Motor neuron (in vitro differentiated cells): ENCODE measurements at regions not wholly inside any gene's neighbourhood (a gene's known extent, or its start where the extent isn't known, plus 50 kb on each side); places are given as distances from the start of the nearest gene placed in this dataset.

Source experiments
- ATAC-seq, 8 experiments: fragments of 200-7000 bp; cut with Tn5 transposase; replicated peaks in 6 of 8; 2 replicates each; pipeline ENCODE4 v1.8.0; 2021; ENCODE audit warnings: mild to moderate bottlenecking in 8 of 8, moderate library complexity in 8 of 8
- H3K27ac ChIP-seq, 2 donors: fragments of 250-450 bp; sonication (Bioruptor Pico); 2 replicates each; pipeline ENCODE4 v1.9.0; 2021; ENCODE audit warnings: antibody characterized with exemption in 2 of 2, mild to moderate bottlenecking in 2 of 2, moderate library complexity in 1 of 2
- H3K4me1 ChIP-seq, 2 donors: fragments of 250-450 bp; sonication (Bioruptor Pico); replicated peaks in 1 of 2; 2 replicates each; pipeline ENCODE4 v1.6.1; 2021; ENCODE audit warnings: antibody characterized with exemption in 2 of 2, mild to moderate bottlenecking in 2 of 2, moderate library complexity in 1 of 2
- H3K4me3 ChIP-seq, 5 donors: fragments of 250-450 bp; sonication (Bioruptor Pico); 2 replicates each; pipeline ENCODE4 v1.9.0; 2021; ENCODE audit warnings: antibody characterized with exemption in 5 of 5, mild to moderate bottlenecking in 5 of 5, moderate library complexity in 4 of 5
- whole genome bisulfite sequencing, 10 experiments: fragments of 450-650 bp; shearing (Covaris generic); methylation state at CpG; one replicate each; pipeline ENCODE4 v1.0.0; 2022; 5-methylcytosine and 5-hydroxymethylcytosine counted together
- in situ Hi-C, 9 experiments: fragments of 400-800 bp; cut with MboI; loops; one replicate each; pipeline ENCODE4 v1.15.0; 2021; ENCODE audit warnings: low sequenced_read_pairs in 9 of 9, low pct_unique_long_range_greater_than_20kb in 2 of 9; ENCODE audit not compliant: unreplicated experiment in 9 of 9

- H3K27ac ChIP-seq: no peak overlapping the region
- in situ Hi-C loops: no loop called here
- ATAC-seq: no peak
- WGBS, 10 experiments: 12 to 88% (median 50%) methylated on average over 1 to 5 of the region's 5 CpGs; no CpG with 5 or more reads in 2 of the 10 experiments
- H3K4me1 ChIP-seq: peaks cover 0 to 4% of the 10 kb centered on the region in 2 donors
- no peak overlapping the region for H3K4me3 ChIP-seq
Measured at GRCh38 chr10:128833671-128834070, 633.4 kb upstream of the MGMT start.

GRCh38 chr10:128835361-128835760 is 631.7 kb upstream of the MGMT start:
- H3K4me3 ChIP-seq: no peak overlapping the region
- H3K4me1 ChIP-seq: peaks cover 0 to 4% of the 10 kb centered on the region in 2 donors
- H3K27ac ChIP-seq: no peak overlapping the region
- in situ Hi-C loops: no loop called here
- no peak for ATAC-seq
- WGBS, 10 experiments: 0 to 100% (median 80%) methylated on average over 1 to 4 of the region's 5 CpGs; no CpG with 5 or more reads in 4 of the 10 experiments

- H3K4me3 ChIP-seq: no peak overlapping the region
- no peak overlapping the region for H3K27ac ChIP-seq
- in situ Hi-C loops: no loop called here
- ATAC-seq: no peak
- H3K4me1 ChIP-seq: peaks cover 0 to 4% of the 10 kb centered on the region in 2 donors
- 20 to 100% (median 58%) methylated on average over 1 to 2 of the region's 2 CpGs; no CpG with 5 or more reads in 2 of the 10 experiments for WGBS, 10 experiments
Measured at GRCh38 chr10:128837478-128837877, 629.6 kb upstream of the MGMT start.

- H3K4me1 ChIP-seq: peaks cover 0 to 4% of the 10 kb centered on the region in 2 donors
- no peak overlapping the region for H3K4me3 ChIP-seq
- WGBS, 10 experiments: 33 to 100% (median 83%) methylated on average over 1 to 5 of the region's 9 CpGs; no CpG with 5 or more reads in 3 of the 10 experiments
- H3K27ac ChIP-seq: no peak overlapping the region
- ATAC-seq: no peak
- in situ Hi-C loops: no loop called here
Measured at GRCh38 chr10:128839134-128839533, 627.9 kb upstream of the MGMT start.

GRCh38 chr10:128839701-128840100 is 627.3 kb upstream of the MGMT start:
- H3K4me3 ChIP-seq: no peak overlapping the region
- ATAC-seq: no peak
- no peak overlapping the region for H3K27ac ChIP-seq
- H3K4me1 ChIP-seq: peaks cover 0 to 4% of the 10 kb centered on the region in 2 donors
- in situ Hi-C loops: no loop called here

- in situ Hi-C loops: no loop called here
- no peak overlapping the region for H3K27ac ChIP-seq
- 11 to 82% (median 59%) methylated on average over 4 of the region's 4 CpGs for WGBS, 10 experiments
- H3K4me3 ChIP-seq: no peak overlapping the region
- no peak for ATAC-seq
- H3K4me1 ChIP-seq: no peaks in the 10 kb centered on the region
Measured at GRCh38 chr10:128843972-128844371, 623.1 kb upstream of the MGMT start.

GRCh38 chr10:128846927-128847326 is 620.1 kb upstream of the MGMT start:
- WGBS, 10 experiments: 40 to 100% (median 71%) methylated on average over 1 to 3 of the region's 3 CpGs; no CpG with 5 or more reads in 6 of the 10 experiments
- Histone ChIP-seq H3K4me3 (no peak overlapping the region), H3K27ac (no peak overlapping the region), H3K4me1 (peaks cover 0 to 4% of the 10 kb centered on the region in 2 donors)
- no peak for ATAC-seq
- in situ Hi-C loops: no loop called here

- H3K27ac ChIP-seq: no peak overlapping the region
- WGBS, 10 experiments: 0 to 86% (median 71%) methylated on average over 1 to 5 of the region's 5 CpGs; no CpG with 5 or more reads in 3 of the 10 experiments
- H3K4me1 ChIP-seq: peaks cover 0 to 6% of the 10 kb centered on the region in 2 donors
- in situ Hi-C loops: no loop called here
- H3K4me3 ChIP-seq: no peak overlapping the region
- ATAC-seq: no peak
Measured at GRCh38 chr10:128848810-128849209, 618.2 kb upstream of the MGMT start.

- no peak overlapping the region for H3K27ac ChIP-seq
- WGBS, 10 experiments: 6 to 97% (median 62%) methylated on average over 2 to 5 of the region's 8 CpGs; no CpG with 5 or more reads in 4 of the 10 experiments
- ATAC-seq: no peak
- in situ Hi-C loops: loop anchor here in 1 of 9 experiments (25.0 kb wide), 1 partner anchor 588 kb away; no protein-coding TSS in a partner anchor
- H3K4me3 ChIP-seq: no peak overlapping the region
- peaks cover 7 to 18% of the 10 kb centered on the region in 2 donors for H3K4me1 ChIP-seq
Measured at GRCh38 chr10:128850647-128851046, 616.4 kb upstream of the MGMT start.

- in situ Hi-C loops: loop anchor here in 1 of 9 experiments (25.0 kb wide), 1 partner anchor 589 kb away; no protein-coding TSS in a partner anchor
- 60% methylated on average over 1 of the region's 2 CpGs; no CpG with 5 or more reads in 9 of the 10 experiments for WGBS, 10 experiments
- ATAC-seq: no peak
- H3K4me3 ChIP-seq: no peak overlapping the region
- H3K4me1 ChIP-seq: peaks cover 7 to 18% of the 10 kb centered on the region in 2 donors
- no peak overlapping the region for H3K27ac ChIP-seq
Measured at GRCh38 chr10:128851281-128851680, 615.8 kb upstream of the MGMT start.

GRCh38 chr10:128851726-128852125 is 615.3 kb upstream of the MGMT start:
- Histone ChIP-seq H3K4me1 (peaks cover 7 to 18% of the 10 kb centered on the region in 2 donors), H3K4me3 (no peak overlapping the region), H3K27ac (no peak overlapping the region)
- no peak for ATAC-seq
- WGBS, 10 experiments: 6 to 100% (median 71%) methylated on average over 1 to 7 of the region's 7 CpGs; no CpG with 5 or more reads in 2 of the 10 experiments
- in situ Hi-C loops: loop anchor here in 1 of 9 experiments (25.0 kb wide), 1 partner anchor 589 kb away; no protein-coding TSS in a partner anchor

GRCh38 chr10:128852449-128852848 is 614.6 kb upstream of the MGMT start:
- Histone ChIP-seq H3K4me3 (no peak overlapping the region), H3K27ac (no peak overlapping the region), H3K4me1 (peaks cover 7 to 18% of the 10 kb centered on the region in 2 donors)
- no peak for ATAC-seq
- WGBS, 10 experiments: 0 to 100% (median 86%) methylated on average over 1 to 7 of the region's 11 CpGs; no CpG with 5 or more reads in 4 of the 10 experiments
- in situ Hi-C loops: loop anchor here in 1 of 9 experiments (25.0 kb wide), 1 partner anchor 590 kb away; no protein-coding TSS in a partner anchor

- in situ Hi-C loops: loop anchor here in 1 of 9 experiments (25.0 kb wide), 1 partner anchor 591 kb away; no protein-coding TSS in a partner anchor
- no peak for ATAC-seq
- Histone ChIP-seq H3K4me1 (peaks cover 7 to 18% of the 10 kb centered on the region in 2 donors), H3K4me3 (no peak overlapping the region), H3K27ac (no peak overlapping the region)
- 85 to 98% methylated on average over 4 to 5 of the region's 6 CpGs; no CpG with 5 or more reads in 8 of the 10 experiments for WGBS, 10 experiments
Measured at GRCh38 chr10:128852902-128853301, 614.1 kb upstream of the MGMT start.

GRCh38 chr10:128853537-128853936 is 613.5 kb upstream of the MGMT start:
- Histone ChIP-seq H3K4me1 (peaks cover 7 to 18% of the 10 kb centered on the region in 2 donors), H3K27ac (no peak overlapping the region), H3K4me3 (no peak overlapping the region)
- in situ Hi-C loops: loop anchor here in 1 of 9 experiments (25.0 kb wide), 1 partner anchor 591 kb away; no protein-coding TSS in a partner anchor
- 49 to 96% (median 80%) methylated on average over 1 to 6 of the region's 8 CpGs; no CpG with 5 or more reads in 5 of the 10 experiments for WGBS, 10 experiments
- no peak for ATAC-seq
